ENCODE measurements at regions not wholly inside any gene's neighbourhood (a gene's known extent, or its start where the extent isn't known, plus 50 kb on each side); places are given as distances from the start of the nearest gene placed in this dataset.

GRCh38 chr3:88795503-88795902 lies 311.9 kb upstream of the EPHA3 start:
- no peaks in the 10 kb centered on the region for H3K4me1 ChIP-seq (ENCODE audit: control insufficient read depth, insufficient read depth, low read length)
- no peak overlapping the region for H3K9ac ChIP-seq (ENCODE audit: low read depth, low read length)
- no peak overlapping the region for H2AK9ac ChIP-seq (replicated peaks; ENCODE audit: low read depth, low read length, poor library complexity)
- no peak overlapping the region for H3K14ac ChIP-seq (replicated peaks; ENCODE audit: low read depth, low read length)
- H3K9me1 ChIP-seq (ENCODE audit: insufficient read depth, low read length), result no peaks in the 10 kb centered on the region
- H4K20me1 ChIP-seq (ENCODE audit: insufficient read depth, low read length), result no peaks in the 10 kb centered on the region
- H3K4me2 ChIP-seq (ENCODE audit: low read depth, low read length), result no peak overlapping the region
- no peak overlapping the region for H3K4ac ChIP-seq (ENCODE audit: low read depth, low read length)
- peaks cover 7% of the 10 kb centered on the region for H3K9me3 ChIP-seq (ENCODE audit: control insufficient read depth, insufficient read depth, low read length)
- H3K56ac ChIP-seq (ENCODE audit: extremely low read depth, insufficient read depth, low read length), result no peak overlapping the region
- intact Hi-C loops (cut with micrococcal nuclease), result no loop called here
- H3K18ac ChIP-seq (ENCODE audit: low read depth, low read length), result no peak overlapping the region
- H2AK5ac ChIP-seq (ENCODE audit: low read depth, low read length), result no peak overlapping the region
- CTCF ChIA-PET, result no interaction called here
- H2BK20ac ChIP-seq (ENCODE audit: low read depth, low read length), result no peak overlapping the region
- H4K8ac ChIP-seq (ENCODE audit: low read depth in 2 of 2, low read length in 2 of 2), result no peak overlapping the region
- no peaks in the 10 kb centered on the region for H3K27me3 ChIP-seq (ENCODE audit: control insufficient read depth, insufficient read depth, low read length)
- POLR2A ChIA-PET (ENCODE audit: unreplicated experiment), result no interaction called here
- no peak overlapping the region for H3K23ac ChIP-seq (ENCODE audit: low read depth, low read length)
- H2BK15ac ChIP-seq (ENCODE audit: low read depth, low read length), result no peak overlapping the region
- no peaks in the 10 kb centered on the region for H3K79me1 ChIP-seq (ENCODE audit: low read depth in 1 of 2, low read length in 2 of 2)
- no peak overlapping the region for H2BK5ac ChIP-seq (ENCODE audit: low read depth, low read length, poor library complexity, severe bottlenecking)
- H2AFZ ChIP-seq (replicated peaks; ENCODE audit: low read length, poor library complexity), result no peak overlapping the region
- H2BK120ac ChIP-seq (ENCODE audit: low read depth, low read length), result no peak overlapping the region
- BruUV-seq (replicated peaks), result no TSS peak
- no peak overlapping the region for H3K27ac ChIP-seq (ENCODE audit: insufficient read depth, low read length)
- no peak for DNase-seq
- no peak for TF ChIP-seq MAZ (IDR thresholded peaks at IDR 0.05; ENCODE audit: borderline replicate concordance, low read depth, low read length)
- TF ChIP-seq USF2 (IDR thresholded peaks at IDR 0.05; ENCODE audit: low read depth, low read length), result no peak
- no peak for TF ChIP-seq SMC3 (IDR thresholded peaks at IDR 0.05; ENCODE audit: low read depth, low read length)
- TF ChIP-seq CEBPB (IDR thresholded peaks at IDR 0.05; ENCODE audit: low read depth, low read length), result no peak
- TF ChIP-seq MXI1 (IDR thresholded peaks at IDR 0.05; ENCODE audit: borderline replicate concordance, low read depth, low read length), result no peak
- no peak for TF ChIP-seq POLR2A (IDR thresholded peaks at IDR 0.05; ENCODE audit: low read depth, low read length)
- no peak for TF ChIP-seq RCOR1 (IDR thresholded peaks at IDR 0.05; ENCODE audit: insufficient replicate concordance, low read length)
- TF ChIP-seq CTCF (conservative IDR thresholded peaks at IDR 0.05; ENCODE audit: low read depth, low read length), result no peak
- TF ChIP-seq BHLHE40 (IDR thresholded peaks at IDR 0.05; ENCODE audit: low read depth, low read length), result no peak
- no peak for TF ChIP-seq MAFK (IDR thresholded peaks at IDR 0.05; ENCODE audit: low read depth, low read length)
- no peak for TF ChIP-seq RAD21 (IDR thresholded peaks at IDR 0.05; ENCODE audit: low read length)
- no peak for TF ChIP-seq RFX5 (IDR thresholded peaks at IDR 0.05; ENCODE audit: low read depth, low read length)
- TF ChIP-seq FOS (IDR thresholded peaks at IDR 0.05; ENCODE audit: low read depth, low read length), result no peak
- TF ChIP-seq CHD1 (IDR thresholded peaks at IDR 0.05; ENCODE audit: low read depth, low read length), result no peak
- TF ChIP-seq ELK1 (IDR thresholded peaks at IDR 0.05; ENCODE audit: borderline replicate concordance, low read depth, low read length), result no peak
- no peak for TF ChIP-seq NFE2L2 (IDR thresholded peaks at IDR 0.05; ENCODE audit: low read depth, low read length)
- in situ Hi-C loops (cut with MboI; ENCODE audit: low sequenced_read_pairs), result no loop called here
- ATAC-seq (ENCODE audit: low read depth), result no peak
- H4K91ac ChIP-seq (ENCODE audit: insufficient read depth, low read depth, low read length), result no peak overlapping the region
- no peaks in the 10 kb centered on the region for H3K36me3 ChIP-seq (ENCODE audit: control insufficient read depth, insufficient read depth, low read length)
- dilution Hi-C loops (cut with HindIII; ENCODE audit: low sequenced_read_pairs, unreplicated experiment), result no loop called here
- H4K5ac ChIP-seq (ENCODE audit: low read depth, low read length), result no peak overlapping the region
- H3K4me3 ChIP-seq (ENCODE audit: insufficient read depth, low read depth, low read length), result no peak overlapping the region

All from IMR-90 (cell line).